ENCODE measurements at regions not wholly inside any gene's neighbourhood (a gene's known extent, or its start where the extent isn't known, plus 50 kb on each side); places are given as distances from the start of the nearest gene placed in this dataset.
"Not testable (repeated sequence)": the region's sequence is repeated elsewhere in the genome, so short reads cannot be mapped to it uniquely, and the experiment has no call there.

- no peak for DNase-seq
Observed at GRCh38 chr2:175454953-175455389, 273.5 kb upstream of the ATP5MC3 start.

- no peak for DNase-seq
Observed at GRCh38 chr2:175450029-175450760, 268.7 kb upstream of the ATP5MC3 start.

- no peak for DNase-seq
Observed at GRCh38 chr2:175449616-175450015, 268.1 kb upstream of the ATP5MC3 start.

GRCh38 chr2:175446201-175446600, 264.7 kb upstream of the ATP5MC3 start:
- DNase-seq = no peak

- no peak for DNase-seq
Observed at GRCh38 chr2:175445281-175445680, 263.8 kb upstream of the ATP5MC3 start.

- DNase-seq = no peak
Observed at GRCh38 chr2:175442441-175442840, 260.9 kb upstream of the ATP5MC3 start.

- no peak for DNase-seq
Observed at GRCh38 chr2:175441181-175441761, 259.8 kb upstream of the ATP5MC3 start.

GRCh38 chr2:175439416-175439815, 257.9 kb upstream of the ATP5MC3 start:
- DNase-seq = no peak

- DNase-seq = no peak
Observed at GRCh38 chr2:175437167-175437566, 255.7 kb upstream of the ATP5MC3 start.

GRCh38 chr2:175436076-175436475, 254.6 kb upstream of the ATP5MC3 start:
- no peak for DNase-seq

- DNase-seq = no peak
Observed at GRCh38 chr2:175435012-175435411, 253.5 kb upstream of the ATP5MC3 start.

- DNase-seq = no peak
Observed at GRCh38 chr2:175432793-175433192, 251.3 kb upstream of the ATP5MC3 start.

- DNase-seq = no peak
Observed at GRCh38 chr2:175432021-175432420, 250.5 kb upstream of the ATP5MC3 start.

- no peak for DNase-seq
Observed at GRCh38 chr2:175431101-175431946, 249.8 kb upstream of the ATP5MC3 start.

GRCh38 chr2:175430236-175430635, 248.7 kb upstream of the ATP5MC3 start:
- DNase-seq = no peak

GRCh38 chr2:175418224-175418835, 236.8 kb upstream of the ATP5MC3 start:
- DNase-seq = no peak

- no peak for DNase-seq
Observed at GRCh38 chr2:175414882-175415487, 233.5 kb upstream of the ATP5MC3 start.

- no peak for DNase-seq
Observed at GRCh38 chr2:175414191-175414881, 232.8 kb upstream of the ATP5MC3 start.

- not testable (repeated sequence) for DNase-seq
Observed at GRCh38 chr2:175410941-175411340, 229.4 kb upstream of the ATP5MC3 start.

GRCh38 chr2:175404839-175405238, 223.3 kb upstream of the ATP5MC3 start:
- no peak for DNase-seq

- no peak for DNase-seq
Observed at GRCh38 chr2:175403599-175404221, 222.2 kb upstream of the ATP5MC3 start.

GRCh38 chr2:175402571-175402970, 221.1 kb upstream of the ATP5MC3 start:
- no peak for DNase-seq

Data from central memory CD4-positive, alpha-beta T cell (primary cell).